Epithelial cell of proximal tubule (primary cell): ENCODE measurements at regions not wholly inside any gene's neighbourhood (a gene's known extent, or its start where the extent isn't known, plus 50 kb on each side); places are given as distances from the start of the nearest gene placed in this dataset.

Source experiments
- DNase-seq: peaks from one replicate; pipeline ENCODE4 v3.0.0-alpha.2; 2011; ENCODE audit warnings: low read depth
- H3K4me3 ChIP-seq: 2 replicates; pipeline ENCODE4 v1.5.1; 2011; ENCODE audit warnings: low read depth, mild to moderate bottlenecking, low read length
- TF ChIP-seq, protein P1 (sequence below): conservative IDR thresholded peaks from 2 replicates; pipeline ENCODE4 v1.5.1; 2012; ENCODE audit warnings: low read depth, mild to moderate bottlenecking, low read length

DNA sequence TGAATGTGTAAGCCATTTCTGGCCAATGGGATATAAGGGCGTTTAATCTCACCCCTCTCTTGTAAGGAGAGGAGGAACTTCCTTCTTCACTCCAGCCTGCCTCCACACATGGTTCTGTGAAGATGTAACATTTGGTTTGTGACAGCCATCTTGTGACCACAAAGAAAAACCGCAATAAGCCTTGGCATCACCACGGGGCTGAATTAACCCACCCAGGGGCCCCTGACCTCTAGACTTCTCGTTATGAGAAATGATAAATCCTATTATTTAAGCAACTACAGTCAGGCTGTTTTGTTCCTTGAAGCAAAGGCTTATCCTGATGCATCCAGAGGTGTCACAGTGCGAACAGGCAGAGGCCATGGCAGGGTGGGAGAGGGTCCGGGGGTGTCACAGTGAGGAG is 139.7 kb downstream of the CDC5L start:
- H3K4me3 ChIP-seq: no peak overlapping the region
- TF ChIP-seq, protein P1, sequence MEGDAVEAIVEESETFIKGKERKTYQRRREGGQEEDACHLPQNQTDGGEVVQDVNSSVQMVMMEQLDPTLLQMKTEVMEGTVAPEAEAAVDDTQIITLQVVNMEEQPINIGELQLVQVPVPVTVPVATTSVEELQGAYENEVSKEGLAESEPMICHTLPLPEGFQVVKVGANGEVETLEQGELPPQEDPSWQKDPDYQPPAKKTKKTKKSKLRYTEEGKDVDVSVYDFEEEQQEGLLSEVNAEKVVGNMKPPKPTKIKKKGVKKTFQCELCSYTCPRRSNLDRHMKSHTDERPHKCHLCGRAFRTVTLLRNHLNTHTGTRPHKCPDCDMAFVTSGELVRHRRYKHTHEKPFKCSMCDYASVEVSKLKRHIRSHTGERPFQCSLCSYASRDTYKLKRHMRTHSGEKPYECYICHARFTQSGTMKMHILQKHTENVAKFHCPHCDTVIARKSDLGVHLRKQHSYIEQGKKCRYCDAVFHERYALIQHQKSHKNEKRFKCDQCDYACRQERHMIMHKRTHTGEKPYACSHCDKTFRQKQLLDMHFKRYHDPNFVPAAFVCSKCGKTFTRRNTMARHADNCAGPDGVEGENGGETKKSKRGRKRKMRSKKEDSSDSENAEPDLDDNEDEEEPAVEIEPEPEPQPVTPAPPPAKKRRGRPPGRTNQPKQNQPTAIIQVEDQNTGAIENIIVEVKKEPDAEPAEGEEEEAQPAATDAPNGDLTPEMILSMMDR: no peak
- DNase-seq: no peak

DNA sequence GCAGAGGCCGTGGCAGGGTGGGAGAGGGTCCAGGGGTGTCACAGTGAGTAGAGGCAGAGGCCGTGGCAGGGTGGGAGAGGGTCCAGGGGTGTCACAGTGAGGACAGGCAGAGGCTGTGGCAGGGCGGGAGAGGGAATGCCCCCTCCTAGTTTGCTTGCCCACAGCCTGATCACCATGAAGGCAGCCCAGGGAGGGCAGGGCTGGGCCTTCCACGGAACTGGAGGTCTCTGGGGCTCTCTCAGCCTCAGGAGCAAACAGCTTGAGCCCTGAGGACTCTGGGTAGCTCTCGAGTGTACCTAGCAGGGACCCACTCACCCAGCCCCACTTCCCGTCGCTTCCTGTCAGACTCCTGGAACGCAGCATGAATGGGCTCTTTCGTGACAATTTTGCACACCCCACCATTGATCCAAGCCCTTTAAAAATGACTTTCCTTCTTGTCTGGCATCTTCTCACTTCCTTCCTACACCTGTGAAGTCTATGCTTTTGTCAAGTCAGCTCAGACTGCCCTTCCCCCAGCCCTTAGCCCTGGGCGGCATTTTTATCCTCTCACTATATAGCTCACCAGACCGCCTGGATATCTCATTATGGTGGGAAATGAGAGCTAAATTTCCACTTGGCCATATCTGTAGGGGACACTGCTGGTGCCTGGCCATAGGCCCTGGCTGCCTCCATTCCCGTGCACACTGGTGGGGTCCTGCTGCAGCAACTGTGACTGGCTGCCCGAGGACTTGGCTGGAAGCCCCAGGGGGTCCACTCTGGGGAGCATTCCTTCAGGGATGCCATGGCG is 140.3 kb downstream of the CDC5L start:
- no peak for DNase-seq
- H3K4me3 ChIP-seq: no peak overlapping the region
- TF ChIP-seq, protein P1: no peak

DNA sequence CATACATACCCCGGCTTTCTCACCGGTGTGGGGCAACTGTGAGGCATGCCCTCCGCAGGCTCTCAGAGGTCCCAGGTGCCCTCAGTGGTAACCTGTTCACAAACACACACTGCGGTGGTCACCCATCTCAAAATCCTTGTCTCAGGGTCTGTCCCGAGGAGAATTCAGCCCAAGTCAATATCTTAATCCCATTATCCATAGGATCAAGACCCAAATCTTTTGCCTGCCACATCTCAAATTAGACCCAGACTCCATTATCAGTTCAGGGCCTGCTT is 140.8 kb downstream of the CDC5L start:
- no peak overlapping the region for H3K4me3 ChIP-seq
- no peak for DNase-seq
- TF ChIP-seq, protein P1: no peak

DNA sequence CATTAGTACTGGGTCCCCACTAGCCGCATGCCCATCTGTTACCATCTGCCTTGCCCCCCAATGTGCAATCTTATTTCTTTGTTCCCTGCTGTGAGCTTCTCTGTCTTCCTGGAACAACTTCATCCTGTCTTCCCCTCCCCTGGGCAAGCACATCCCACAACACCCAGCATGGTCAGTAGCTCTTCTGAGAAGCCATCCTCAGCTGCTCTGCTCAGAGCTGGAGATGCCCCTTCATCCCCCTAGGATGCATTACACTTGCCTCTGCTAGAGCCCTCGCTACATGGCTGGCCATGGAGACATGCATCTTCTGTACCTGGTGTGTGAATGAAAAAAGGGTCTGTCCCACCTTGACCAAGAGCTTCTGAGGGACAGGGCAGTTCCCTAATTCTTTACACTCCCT is 141.2 kb downstream of the CDC5L start:
- no peak for DNase-seq
- no peak overlapping the region for H3K4me3 ChIP-seq
- TF ChIP-seq, protein P1: no peak

DNA sequence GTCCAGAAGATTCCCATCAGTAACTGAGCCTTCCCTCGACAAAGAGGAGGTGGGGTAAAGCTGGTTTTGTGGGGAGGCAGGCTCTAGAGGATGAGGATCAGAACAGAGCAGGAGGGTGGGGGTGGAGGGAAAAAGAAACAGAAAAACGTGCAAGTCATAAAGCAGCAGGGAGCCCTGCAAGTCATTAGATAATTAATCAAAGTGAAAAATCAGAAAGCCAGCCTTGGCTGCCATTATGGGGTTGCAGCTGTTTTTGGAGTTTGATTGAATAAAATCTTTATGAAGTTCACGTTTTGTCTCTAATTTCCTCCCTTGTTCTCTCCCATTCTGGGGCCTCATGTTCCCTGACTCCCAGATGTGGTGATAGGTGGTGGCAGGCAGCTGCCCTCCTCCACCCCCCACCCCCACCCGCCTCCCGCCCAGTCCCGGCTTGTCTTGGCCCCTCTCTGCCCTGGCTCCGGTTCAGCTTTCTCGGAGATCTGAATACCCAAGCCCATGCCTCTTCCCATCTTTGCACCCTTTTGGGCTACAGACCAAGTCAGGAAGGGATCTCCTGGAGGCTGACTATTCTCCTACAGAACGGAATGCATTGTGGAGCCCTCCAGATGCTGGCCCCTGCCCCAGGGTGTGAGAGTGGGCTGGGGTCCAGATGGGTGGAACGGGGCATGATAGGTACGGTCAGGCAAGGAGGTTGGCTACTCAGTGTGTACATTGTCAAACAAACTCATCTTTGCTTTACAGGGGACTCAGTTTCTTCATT is 141.8 kb downstream of the CDC5L start:
- TF ChIP-seq, protein P1: no peak
- H3K4me3 ChIP-seq: no peak overlapping the region
- no peak for DNase-seq

DNA sequence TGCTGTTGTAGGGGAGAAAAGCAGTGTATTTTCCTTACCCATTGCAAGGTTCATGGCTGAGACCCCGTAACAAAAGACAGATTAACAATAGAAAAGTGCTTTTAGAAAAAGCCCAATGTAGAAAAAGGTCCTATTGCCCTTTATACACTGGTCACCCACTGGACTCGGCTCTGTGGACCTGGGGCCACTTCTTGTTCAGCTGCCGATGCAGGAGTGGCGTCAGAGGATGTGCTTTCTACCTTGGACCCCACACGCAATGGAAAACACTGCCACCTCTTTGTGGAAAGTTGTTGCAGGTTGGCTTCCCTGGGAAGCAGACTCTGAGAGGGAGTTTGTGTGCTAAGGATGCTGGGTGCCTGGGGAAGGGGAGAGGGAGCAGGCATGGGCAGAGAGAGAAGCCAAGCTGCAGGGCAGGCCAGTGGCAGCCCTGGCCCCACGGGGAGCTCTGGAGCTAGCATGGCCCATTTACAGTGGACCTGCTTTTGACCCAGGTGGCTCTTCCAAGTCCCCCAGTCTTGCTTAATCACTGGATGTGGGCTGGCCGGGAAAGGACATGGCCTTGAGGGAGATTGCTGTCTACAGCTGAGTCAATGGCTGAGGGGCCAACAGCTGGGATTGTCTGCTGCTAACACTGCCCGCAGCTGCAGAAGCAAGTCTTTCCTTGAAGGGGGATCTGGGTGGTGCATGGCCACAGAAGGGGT is 142.9 kb downstream of the CDC5L start:
- TF ChIP-seq, protein P1: no peak
- no peak overlapping the region for H3K4me3 ChIP-seq
- DNase-seq: no peak

DNA sequence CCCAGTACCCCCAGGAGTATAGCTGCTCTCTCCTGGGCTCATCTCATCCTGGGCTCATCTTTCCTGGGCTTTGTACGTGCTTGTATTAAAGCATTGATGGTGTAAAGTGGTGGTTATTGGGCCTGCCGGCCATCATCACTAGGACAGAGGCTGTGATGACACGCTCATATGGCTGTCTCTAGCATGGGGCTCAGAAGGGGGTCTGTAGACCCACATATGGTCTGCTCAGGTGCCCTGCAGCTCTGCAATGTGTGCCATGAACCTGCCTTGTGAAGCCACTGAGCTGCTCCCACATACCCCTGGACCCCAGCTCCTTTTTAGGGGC is 143.4 kb downstream of the CDC5L start:
- no peak overlapping the region for H3K4me3 ChIP-seq
- TF ChIP-seq, protein P1: no peak

More for the DNA sequence above, 143.4 kb downstream of the CDC5L start:
- no peak for DNase-seq
